ENCODE measurements at regions not wholly inside any gene's neighbourhood (a gene's known extent, or its start where the extent isn't known, plus 50 kb on each side); places are given as distances from the start of the nearest gene placed in this dataset.

GRCh38 chr1:213657013-213657412 lies 330.8 kb upstream of the PROX1 start:
- DNase-seq (ENCODE audit: low spot score): no peak
- TF ChIP-seq, protein P1, sequence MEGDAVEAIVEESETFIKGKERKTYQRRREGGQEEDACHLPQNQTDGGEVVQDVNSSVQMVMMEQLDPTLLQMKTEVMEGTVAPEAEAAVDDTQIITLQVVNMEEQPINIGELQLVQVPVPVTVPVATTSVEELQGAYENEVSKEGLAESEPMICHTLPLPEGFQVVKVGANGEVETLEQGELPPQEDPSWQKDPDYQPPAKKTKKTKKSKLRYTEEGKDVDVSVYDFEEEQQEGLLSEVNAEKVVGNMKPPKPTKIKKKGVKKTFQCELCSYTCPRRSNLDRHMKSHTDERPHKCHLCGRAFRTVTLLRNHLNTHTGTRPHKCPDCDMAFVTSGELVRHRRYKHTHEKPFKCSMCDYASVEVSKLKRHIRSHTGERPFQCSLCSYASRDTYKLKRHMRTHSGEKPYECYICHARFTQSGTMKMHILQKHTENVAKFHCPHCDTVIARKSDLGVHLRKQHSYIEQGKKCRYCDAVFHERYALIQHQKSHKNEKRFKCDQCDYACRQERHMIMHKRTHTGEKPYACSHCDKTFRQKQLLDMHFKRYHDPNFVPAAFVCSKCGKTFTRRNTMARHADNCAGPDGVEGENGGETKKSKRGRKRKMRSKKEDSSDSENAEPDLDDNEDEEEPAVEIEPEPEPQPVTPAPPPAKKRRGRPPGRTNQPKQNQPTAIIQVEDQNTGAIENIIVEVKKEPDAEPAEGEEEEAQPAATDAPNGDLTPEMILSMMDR (IDR thresholded peaks at IDR 0.05; ENCODE audit: extremely low read depth, missing control alignments): no peak

DNA sequence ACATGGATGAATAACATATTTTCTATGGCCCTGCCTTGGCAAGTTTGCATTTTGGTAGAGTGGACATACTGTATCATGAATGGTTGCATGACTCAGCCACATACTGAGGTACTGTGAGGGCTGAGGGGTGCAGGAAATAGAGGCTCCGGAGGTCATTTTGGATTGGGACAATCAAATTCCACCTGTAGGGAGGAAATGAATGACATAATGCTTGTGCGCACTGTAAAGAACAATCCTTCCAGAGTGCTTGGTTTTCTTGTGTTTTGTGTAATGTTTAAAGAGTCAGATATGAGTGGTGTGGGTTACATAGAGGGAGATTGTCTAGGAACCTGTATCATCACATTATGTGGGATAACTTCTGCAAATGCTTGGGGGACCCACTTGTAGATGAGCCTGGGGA lies 329.9 kb upstream of the PROX1 start:
- no peak for DNase-seq (ENCODE audit: low spot score)
- TF ChIP-seq, protein P1 (IDR thresholded peaks at IDR 0.05; ENCODE audit: extremely low read depth, missing control alignments): no peak

DNA sequence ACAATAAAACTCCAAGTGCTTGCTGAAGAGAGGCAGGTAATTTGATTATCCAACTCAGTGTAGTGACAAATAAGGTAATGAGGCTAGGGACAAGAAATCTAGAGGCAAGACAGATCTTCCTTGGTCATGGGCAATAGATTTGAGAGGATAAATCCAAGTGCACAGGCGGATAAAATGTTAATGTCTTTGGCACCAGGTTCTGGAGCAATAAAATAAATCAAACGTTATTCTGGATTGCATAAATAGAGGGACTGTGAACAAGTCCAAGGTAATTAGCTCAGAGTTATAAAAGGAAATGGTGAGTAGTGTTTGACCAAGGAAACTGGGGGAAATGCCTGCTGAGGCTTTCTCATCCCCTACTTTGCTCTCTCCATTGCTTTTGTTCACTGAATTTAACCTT lies 329.3 kb upstream of the PROX1 start:
- no peak for DNase-seq (ENCODE audit: low spot score)
- TF ChIP-seq, protein P1 (IDR thresholded peaks at IDR 0.05; ENCODE audit: extremely low read depth, missing control alignments): no peak

DNA sequence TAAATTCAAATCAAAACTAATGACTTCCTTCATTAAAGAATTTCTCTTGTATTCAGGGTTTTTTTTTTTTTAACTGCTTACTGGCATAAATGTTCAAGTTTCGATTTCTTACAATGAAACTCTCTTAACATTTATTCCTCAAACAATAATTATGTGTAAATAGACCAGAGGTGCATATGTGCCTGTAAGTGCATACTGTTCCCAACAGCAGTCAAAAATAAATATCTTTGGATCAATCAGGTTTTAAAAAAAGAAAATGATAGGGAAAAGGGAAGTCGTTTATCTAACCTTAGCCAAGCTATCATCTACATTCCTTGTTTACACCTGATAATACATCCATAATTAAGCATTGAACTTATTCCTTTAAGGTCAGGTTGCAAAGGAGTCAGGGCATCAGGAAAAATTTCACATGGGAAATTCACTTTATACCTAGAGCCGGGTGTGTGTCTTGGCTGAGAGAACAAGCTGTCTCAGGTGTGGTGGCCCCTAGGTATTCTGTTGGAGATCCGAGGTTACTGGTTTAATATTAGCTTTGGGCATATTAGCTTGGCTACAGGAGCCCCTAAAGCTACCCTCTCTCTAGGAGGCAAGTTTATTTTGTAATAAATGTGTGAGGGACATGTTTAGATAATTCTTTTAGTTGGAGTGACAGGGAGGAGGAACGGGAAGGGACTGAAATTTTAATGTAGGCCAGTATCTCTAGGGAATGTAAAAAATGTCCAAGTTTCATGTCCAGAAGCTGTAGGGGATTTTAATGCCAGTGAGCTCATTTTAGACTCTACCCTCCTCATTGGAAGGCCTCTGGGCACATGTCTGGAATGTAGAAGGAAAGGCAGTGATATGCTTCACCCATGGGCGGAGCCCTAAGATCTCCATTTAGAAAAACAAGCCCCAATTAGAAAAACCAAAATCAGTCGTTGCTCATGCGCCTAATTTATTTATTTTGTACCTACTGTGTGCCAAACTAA lies 327.9 kb upstream of the PROX1 start:
- no peak for DNase-seq (ENCODE audit: low spot score)
- TF ChIP-seq, protein P1 (IDR thresholded peaks at IDR 0.05; ENCODE audit: extremely low read depth, missing control alignments): no peak

DNA sequence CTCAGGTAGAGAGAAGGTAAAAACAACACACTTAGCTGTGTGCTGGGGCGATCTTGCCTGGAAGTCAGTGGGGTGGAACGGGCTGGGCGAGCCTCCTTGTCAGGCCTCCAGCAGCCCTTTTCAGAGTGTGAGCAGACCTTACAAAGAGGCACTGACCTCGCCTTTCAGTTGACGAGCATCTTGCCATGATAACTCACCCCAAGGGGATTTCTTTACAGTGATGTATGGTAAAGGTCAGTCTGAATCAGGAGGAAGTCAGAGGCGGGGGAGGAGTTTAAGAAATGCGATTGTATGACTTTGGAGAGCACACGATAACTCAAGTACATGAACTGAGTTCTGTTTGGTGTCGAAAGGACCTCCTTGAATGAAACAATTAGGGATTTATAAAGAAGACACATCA lies 326.5 kb upstream of the PROX1 start:
- no peak for DNase-seq (ENCODE audit: low spot score)
- TF ChIP-seq, protein P1 (IDR thresholded peaks at IDR 0.05; ENCODE audit: extremely low read depth, missing control alignments): no peak

DNA sequence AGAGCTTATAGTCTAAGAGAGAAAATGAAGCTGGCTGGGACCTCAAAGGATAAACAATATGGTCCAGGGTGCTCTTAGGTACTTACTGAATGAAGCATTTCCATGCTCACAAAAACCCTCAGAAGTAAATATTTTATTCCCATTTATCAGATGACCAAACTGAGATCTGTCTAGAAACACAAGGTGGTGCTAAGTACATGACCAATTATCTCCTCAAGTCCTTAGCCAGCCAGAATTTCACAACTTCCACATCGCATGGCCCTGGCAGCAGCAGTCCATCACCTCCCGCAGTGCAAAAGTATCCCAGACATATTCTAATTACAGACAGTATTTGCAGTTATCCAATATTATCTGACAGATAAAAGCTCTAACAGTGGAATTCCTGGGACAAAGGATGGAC lies 321.7 kb upstream of the PROX1 start:
- no peak for DNase-seq (ENCODE audit: low spot score)
- TF ChIP-seq, protein P1 (IDR thresholded peaks at IDR 0.05; ENCODE audit: extremely low read depth, missing control alignments): no peak

- DNase-seq (ENCODE audit: low spot score): no peak
- TF ChIP-seq, protein P1 (IDR thresholded peaks at IDR 0.05; ENCODE audit: extremely low read depth, missing control alignments): no peak
These were observed 320.9 kb upstream of the PROX1 start for GRCh38 chr1:213666922-213667321.
